Pancreas (tissue), 10 donors: ENCODE measurements at regions not wholly inside any gene's neighbourhood (a gene's known extent, or its start where the extent isn't known, plus 50 kb on each side); places are given as distances from the start of the nearest gene placed in this dataset.

ENCODE experiments used
- ATAC-seq, 4 donors: fragments of 200-7000 bp; cut with Tn5 transposase; one replicate each; pipeline versions ENCODE4 v1.8.0 to v1.9.1; 2020; ENCODE audit warnings: mild to moderate bottlenecking in 4 of 4, moderate library complexity in 4 of 4
- DNase-seq, 6 donors: peaks; one replicate each; pipeline ENCODE4 v3.0.0-alpha.2; 2020
- FAIRE-seq: peaks from 2 replicates; lab custom pipeline; 2012; peaks lifted over from hg19 to GRCh38; lab: Jason Lieb, UNC
- H3K27ac ChIP-seq, 4 donors: fragments of 200-600 bp; sonication (generic); 1 replicate in 3 of 4; 2 replicates in 1 of 4; pipeline versions ENCODE4 v1.5.0 to v1.8.0; 2020
- H3K27me3 ChIP-seq, 4 donors: fragments of 200-600 bp; one replicate each; pipeline ENCODE4 v1.8.0; 2021
- H3K36me3 ChIP-seq, 3 donors: fragments of 200-600 bp; sonication (generic) in 1 of 3; one replicate each; pipeline versions ENCODE4 v1.5.0 to v1.8.0; 2020 to 2021
- H3K4me1 ChIP-seq, 3 donors: fragments of 200-600 bp; one replicate each; pipeline ENCODE4 v1.8.0; 2021
- H3K4me3 ChIP-seq, 4 donors: fragments of 200-600 bp; sonication (generic) in 2 of 4; one replicate each; pipeline versions ENCODE4 v1.5.0 to v1.8.0; 2020 to 2021
- H3K9me3 ChIP-seq, 4 donors: fragments of 200-600 bp; one replicate each; pipeline ENCODE4 v1.8.0; 2021
- WGBS, 2 donors: extraction: QIAGEN DNeasy Blood & Tissue Kit; methylation state at CpG; one replicate each; pipeline ENCODE4 v1.1.7; 2013; 5-methylcytosine and 5-hydroxymethylcytosine counted together
- intact Hi-C, 3 donors: fragments of 100-400 bp; cut with DNase I; formaldehyde crosslinking; loops; one replicate each; pipeline versions ENCODE4 v1.11.1 to v1.14.2; 2022
- TF ChIP-seq, protein P1 (sequence below), 4 donors: fragments of 200-600 bp; sonication (generic) in 3 of 4; IDR thresholded peaks; one replicate each; pipeline versions ENCODE4 v1.5.0 to v1.8.0; 2021; ENCODE audit warnings: antibody characterized with exemption in 4 of 4
- donor health status: healthy with polysubstance abuse.
- donor health status: DM: no; HTN: no; CAD: no; lungs with moderate emphysema.
- donor health status: DM: no; HTN: no; CAD: no.
- donor health status: control.
- donor health status: control.
- donor health status: Bipolar disorder and iron deficiency.
- donor health status: DM: yes; HTN: yes; CAD: no.
- donor health status: DM: no; HTN: no; CAD: no.
- donor health status: DM: no; HTN: no; CAD: no.
- donor health status: DM: yes; HTN: yes; CAD: no.

DNA sequence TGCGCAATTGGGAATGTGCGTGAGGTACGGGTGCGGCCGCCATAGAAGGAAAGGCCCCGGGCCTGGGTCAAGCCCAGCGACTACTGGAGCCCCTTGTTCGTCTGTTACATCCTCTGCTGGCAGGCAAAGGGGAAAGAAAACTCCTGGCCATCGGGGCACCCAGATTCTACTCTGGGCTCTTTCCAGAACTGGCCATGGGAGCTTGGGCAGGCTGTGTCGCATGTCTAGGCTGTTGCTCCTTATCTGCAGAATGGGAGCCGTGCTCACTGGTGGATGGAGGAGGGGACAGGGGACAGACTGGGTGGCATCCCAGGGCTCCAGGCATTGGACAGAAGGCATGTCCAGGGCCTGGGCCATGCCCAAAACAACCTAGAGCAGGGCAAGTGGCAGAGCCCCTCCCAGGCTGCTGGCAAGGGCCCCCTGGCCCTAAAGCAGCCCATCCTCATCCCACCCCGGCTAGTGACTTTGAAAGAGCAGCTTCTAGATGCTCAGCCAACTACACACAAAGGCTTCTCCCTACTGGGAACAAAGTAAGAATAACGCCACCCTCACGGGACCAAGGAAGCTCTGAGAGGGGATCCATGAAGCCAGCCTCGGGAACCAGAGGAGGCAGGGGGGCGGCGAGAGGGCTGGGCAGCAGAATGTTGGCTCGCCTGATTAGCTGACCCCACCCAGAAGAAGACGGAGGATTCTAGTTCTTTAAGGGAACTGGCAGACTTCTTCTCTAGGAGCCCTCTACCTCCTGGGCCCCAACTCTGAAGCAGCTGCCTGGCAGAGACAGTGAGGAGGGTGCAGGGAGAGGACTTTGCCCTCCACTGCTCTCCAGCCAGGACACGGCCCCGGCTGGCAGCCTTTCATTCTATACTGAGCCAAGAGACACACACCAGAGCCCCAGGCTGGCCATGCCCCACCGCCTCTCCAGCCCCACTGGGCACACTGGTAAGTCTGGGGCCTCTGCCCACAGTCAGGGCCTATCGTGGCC lies 96.8 kb downstream of the SINHCAF start:
- peak overlapping the region in 3 of 4 donors; percentile 15 to 82 (median 78) for H3K27ac ChIP-seq
- TF ChIP-seq, protein P1, sequence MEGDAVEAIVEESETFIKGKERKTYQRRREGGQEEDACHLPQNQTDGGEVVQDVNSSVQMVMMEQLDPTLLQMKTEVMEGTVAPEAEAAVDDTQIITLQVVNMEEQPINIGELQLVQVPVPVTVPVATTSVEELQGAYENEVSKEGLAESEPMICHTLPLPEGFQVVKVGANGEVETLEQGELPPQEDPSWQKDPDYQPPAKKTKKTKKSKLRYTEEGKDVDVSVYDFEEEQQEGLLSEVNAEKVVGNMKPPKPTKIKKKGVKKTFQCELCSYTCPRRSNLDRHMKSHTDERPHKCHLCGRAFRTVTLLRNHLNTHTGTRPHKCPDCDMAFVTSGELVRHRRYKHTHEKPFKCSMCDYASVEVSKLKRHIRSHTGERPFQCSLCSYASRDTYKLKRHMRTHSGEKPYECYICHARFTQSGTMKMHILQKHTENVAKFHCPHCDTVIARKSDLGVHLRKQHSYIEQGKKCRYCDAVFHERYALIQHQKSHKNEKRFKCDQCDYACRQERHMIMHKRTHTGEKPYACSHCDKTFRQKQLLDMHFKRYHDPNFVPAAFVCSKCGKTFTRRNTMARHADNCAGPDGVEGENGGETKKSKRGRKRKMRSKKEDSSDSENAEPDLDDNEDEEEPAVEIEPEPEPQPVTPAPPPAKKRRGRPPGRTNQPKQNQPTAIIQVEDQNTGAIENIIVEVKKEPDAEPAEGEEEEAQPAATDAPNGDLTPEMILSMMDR (IDR thresholded peaks at IDR 0.05): no peak
- WGBS, 2 donors: 48 to 56% methylated on average over 23 of the region's 23 CpGs
- H3K36me3 ChIP-seq: no peaks in the 10 kb centered on the region
- DNase-seq: peak; percentile 79 to 94 (median 88)
- H3K9me3 ChIP-seq: no peaks in the 10 kb centered on the region
- intact Hi-C loops: no loop called here
- no peaks in the 10 kb centered on the region for H3K27me3 ChIP-seq
- peaks cover 0 to 23% (median 13%) of the 10 kb centered on the region in 3 donors for H3K4me1 ChIP-seq
- H3K4me3 ChIP-seq: no peak overlapping the region
- FAIRE-seq: no peak
- ATAC-seq: peak; percentile 96 to 98 (median 97)

DNA sequence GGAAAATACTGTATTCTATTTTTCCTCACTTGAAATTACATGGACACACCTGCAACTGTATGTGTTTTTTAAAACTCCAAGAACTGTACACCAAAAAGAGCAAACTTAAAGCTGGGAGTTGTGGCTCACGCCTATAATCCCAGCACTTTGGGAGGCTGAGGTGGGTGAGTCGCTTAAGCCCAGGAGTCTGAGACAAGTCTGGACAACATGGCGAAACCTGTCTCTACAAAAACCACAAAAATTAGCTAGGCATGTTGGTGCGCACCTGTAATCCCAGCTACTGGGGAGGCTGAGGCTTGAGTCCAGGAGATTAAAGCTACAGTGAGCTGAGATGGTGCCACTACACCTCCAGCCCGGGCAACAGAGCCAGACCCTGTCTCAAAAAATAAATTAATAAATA lies 95.9 kb downstream of the SINHCAF start:
- Histone ChIP-seq H3K9me3 (no peaks in the 10 kb centered on the region), H3K4me1 (peaks cover 0 to 25% (median 13%) of the 10 kb centered on the region in 3 donors), H3K27ac (peak overlapping the region in 2 of 4 donors; percentile 78 to 82), H3K27me3 (no peaks in the 10 kb centered on the region), H3K4me3 (no peak overlapping the region), H3K36me3 (no peaks in the 10 kb centered on the region)
- FAIRE-seq (no peak), ATAC-seq (no peak), DNase-seq (no peak)
- TF ChIP-seq, protein P1 (IDR thresholded peaks at IDR 0.05): no peak
- intact Hi-C loops: no loop called here
- 91 to 92% methylated on average over 5 of the region's 5 CpGs for WGBS, 2 donors
